Left lung (tissue), 4 donors: ENCODE measurements at regions not wholly inside any gene's neighbourhood (a gene's known extent, or its start where the extent isn't known, plus 50 kb on each side); places are given as distances from the start of the nearest gene placed in this dataset.

Experiments
- ATAC-seq: fragments of 200-7000 bp; cut with Tn5 transposase; one replicate; pipeline ENCODE4 v1.9.1; 2020; ENCODE audit warnings: moderate library complexity
- DNase-seq, 4 donors: peaks; one replicate each; pipeline ENCODE4 v3.0.0-alpha.2; 2013 to 2020
- H3K27ac ChIP-seq, 2 donors: fragments of 200-600 bp; sonication (generic) in 1 of 2; one replicate each; pipeline versions ENCODE4 v1.5.0 to v1.8.0; 2020 to 2021
- H3K27me3 ChIP-seq, 2 donors: fragments of 200-600 bp; sonication (generic) in 1 of 2; one replicate each; pipeline versions ENCODE4 v1.5.0 to v1.8.0; 2020 to 2021
- H3K36me3 ChIP-seq, 2 donors: fragments of 200-600 bp; sonication (generic) in 1 of 2; one replicate each; pipeline versions ENCODE4 v1.5.0 to v1.8.0; 2020 to 2021
- H3K4me1 ChIP-seq, 2 donors: fragments of 200-600 bp; one replicate each; pipeline ENCODE4 v1.8.0; 2021
- H3K4me3 ChIP-seq, 2 donors: fragments of 200-600 bp; sonication (generic) in 1 of 2; one replicate each; pipeline versions ENCODE4 v1.5.0 to v1.8.0; 2020 to 2021; ENCODE audit warnings: mild to moderate bottlenecking in 1 of 2
- H3K9me3 ChIP-seq, 2 donors: fragments of 200-600 bp; sonication (generic) in 1 of 2; one replicate each; pipeline versions ENCODE4 v1.5.0 to v1.8.0; 2020 to 2021
- CTCF ChIP-seq, 2 donors: fragments of 200-600 bp; sonication (generic) in 1 of 2; IDR thresholded peaks; one replicate each; pipeline versions ENCODE4 v1.5.0 to v1.8.0; 2021; ENCODE audit warnings: antibody characterized with exemption in 2 of 2
- intact Hi-C, 2 donors: fragments of 100-400 bp; cut with DNase I; formaldehyde crosslinking; loops; one replicate each; pipeline versions ENCODE4 v1.11.2 to v1.14.2; 2022
- donor health status: DM: no; HTN: yes; CAD: no.
- donor health status: DM: no; HTN: no; CAD: no.

- no peak for TF ChIP-seq CTCF (IDR thresholded peaks at IDR 0.05)
- peaks cover 0 to 14% of the 10 kb centered on the region in 2 donors for H3K27me3 ChIP-seq
- no peaks in the 10 kb centered on the region for H3K9me3 ChIP-seq
- no peak overlapping the region for H3K4me3 ChIP-seq
- intact Hi-C loops = no loop called here
- DNase-seq = no peak
- H3K36me3 ChIP-seq = no peaks in the 10 kb centered on the region
- no peak overlapping the region for H3K27ac ChIP-seq
- no peak for ATAC-seq
- no peaks in the 10 kb centered on the region for H3K4me1 ChIP-seq
Observed at GRCh38 chr10:130326954-130327353, 190.8 kb downstream of the GLRX3 start.

- H3K4me3 ChIP-seq = no peak overlapping the region
- H3K27me3 ChIP-seq = peaks cover 0 to 15% of the 10 kb centered on the region in 2 donors
- intact Hi-C loops = no loop called here
- H3K36me3 ChIP-seq = no peaks in the 10 kb centered on the region
- ATAC-seq (no peak), DNase-seq (no peak)
- H3K9me3 ChIP-seq = no peaks in the 10 kb centered on the region
- no peak overlapping the region for H3K27ac ChIP-seq
- H3K4me1 ChIP-seq = no peaks in the 10 kb centered on the region
- TF ChIP-seq CTCF (IDR thresholded peaks at IDR 0.05) = no peak
Observed at GRCh38 chr10:130329792-130330191, 193.6 kb downstream of the GLRX3 start.

GRCh38 chr10:130333185-130333584 lies 197.0 kb downstream of the GLRX3 start:
- no peak for ATAC-seq
- Histone ChIP-seq H3K27me3 (peaks cover 0 to 35% of the 10 kb centered on the region in 2 donors), H3K4me1 (no peaks in the 10 kb centered on the region), H3K27ac (no peak overlapping the region), H3K36me3 (no peaks in the 10 kb centered on the region), H3K4me3 (no peak overlapping the region), H3K9me3 (no peaks in the 10 kb centered on the region)
- no peak for DNase-seq
- intact Hi-C loops = no loop called here
- TF ChIP-seq CTCF (IDR thresholded peaks at IDR 0.05) = no peak

- TF ChIP-seq CTCF (IDR thresholded peaks at IDR 0.05) = no peak
- no peak for DNase-seq
- Histone ChIP-seq H3K4me3 (no peak overlapping the region), H3K4me1 (no peaks in the 10 kb centered on the region), H3K36me3 (no peaks in the 10 kb centered on the region), H3K9me3 (no peaks in the 10 kb centered on the region), H3K27me3 (peaks cover 0 to 42% of the 10 kb centered on the region in 2 donors), H3K27ac (no peak overlapping the region)
- ATAC-seq = no peak
- intact Hi-C loops = no loop called here
Observed at GRCh38 chr10:130335336-130335735, 199.1 kb downstream of the GLRX3 start.

- Histone ChIP-seq H3K9me3 (no peaks in the 10 kb centered on the region), H3K36me3 (no peaks in the 10 kb centered on the region), H3K27me3 (peaks cover 0 to 48% of the 10 kb centered on the region in 2 donors), H3K27ac (no peak overlapping the region), H3K4me1 (no peaks in the 10 kb centered on the region), H3K4me3 (no peak overlapping the region)
- intact Hi-C loops = no loop called here
- ATAC-seq (no peak), DNase-seq (no peak)
- no peak for TF ChIP-seq CTCF (IDR thresholded peaks at IDR 0.05)
Observed at GRCh38 chr10:130336617-130337304, 200.6 kb downstream of the GLRX3 start.
